Endothelial cell of umbilical vein (primary cell): ENCODE measurements at regions not wholly inside any gene's neighbourhood (a gene's known extent, or its start where the extent isn't known, plus 50 kb on each side); places are given as distances from the start of the nearest gene placed in this dataset.

Experiments
- EZH2 ChIP-seq: IDR thresholded peaks from 2 replicates; pipeline ENCODE4 v1.6.1; 2012; ENCODE audit warnings: borderline replicate concordance, low read depth, mild to moderate bottlenecking, moderate library complexity, low read length, inconsistent platforms; ENCODE audit not compliant: severe bottlenecking
- JUN ChIP-seq: IDR thresholded peaks from 2 replicates; pipeline ENCODE4 v1.6.1; 2011; ENCODE audit warnings: borderline replicate concordance, low read depth; ENCODE audit not compliant: insufficient read length, insufficient read depth
- MAX ChIP-seq: IDR thresholded peaks from 2 replicates; pipeline ENCODE4 v1.6.1; 2011; ENCODE audit not compliant: insufficient read depth, insufficient read length
- MYC ChIP-seq: IDR thresholded peaks from one replicate; pipeline ENCODE4 v1.6.1; 2011; ENCODE audit warnings: mild to moderate bottlenecking, low read depth, low read length
- POLR2A ChIP-seq: IDR thresholded peaks from 2 replicates; pipeline ENCODE4 v1.6.1; 2012; ENCODE audit warnings: low read depth, mild to moderate bottlenecking, control low read depth, low read length
- POLR2AphosphoS5 ChIP-seq: IDR thresholded peaks from 2 replicates; pipeline ENCODE4 v1.6.1; 2012; ENCODE audit warnings: low read depth, mild to moderate bottlenecking, control low read depth, low read length, moderate library complexity; ENCODE audit not compliant: insufficient read depth
- TF ChIP-seq, protein P1 (sequence below), 2 donors: IDR thresholded peaks; 1 replicate in 1 of 2; 2 replicates in 1 of 2; pipeline ENCODE4 v1.5.1; 2011; ENCODE audit warnings: low read length in 2 of 2, mild to moderate bottlenecking in 2 of 2, moderate library complexity in 2 of 2, control low read depth in 1 of 2, inconsistent platforms in 1 of 2, low read depth in 1 of 2; ENCODE audit not compliant: insufficient read depth in 1 of 2; ENCODE audit errors: extremely low read depth in 1 of 2

DNA sequence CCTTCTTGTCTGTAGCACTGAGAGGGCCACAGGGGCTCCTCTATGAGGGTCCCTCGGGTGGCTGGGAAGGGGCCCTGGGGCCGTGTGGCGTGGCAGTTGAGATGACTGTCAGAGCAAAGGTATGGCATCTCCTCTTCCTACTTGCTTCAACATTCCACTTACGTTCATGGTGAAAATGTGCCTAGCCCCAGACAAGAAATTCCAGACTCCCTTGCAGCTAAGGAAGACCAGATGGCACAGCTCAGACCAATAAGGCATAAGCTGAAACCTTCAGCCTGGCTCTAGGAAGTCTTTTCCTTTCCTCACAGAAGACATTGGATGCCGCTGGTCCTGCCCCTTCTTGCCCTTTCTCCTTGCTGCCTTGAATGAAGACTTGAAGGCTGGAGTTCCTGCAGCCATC is 57.4 kb downstream of the ZNF503 start:
- TF ChIP-seq, protein P1, sequence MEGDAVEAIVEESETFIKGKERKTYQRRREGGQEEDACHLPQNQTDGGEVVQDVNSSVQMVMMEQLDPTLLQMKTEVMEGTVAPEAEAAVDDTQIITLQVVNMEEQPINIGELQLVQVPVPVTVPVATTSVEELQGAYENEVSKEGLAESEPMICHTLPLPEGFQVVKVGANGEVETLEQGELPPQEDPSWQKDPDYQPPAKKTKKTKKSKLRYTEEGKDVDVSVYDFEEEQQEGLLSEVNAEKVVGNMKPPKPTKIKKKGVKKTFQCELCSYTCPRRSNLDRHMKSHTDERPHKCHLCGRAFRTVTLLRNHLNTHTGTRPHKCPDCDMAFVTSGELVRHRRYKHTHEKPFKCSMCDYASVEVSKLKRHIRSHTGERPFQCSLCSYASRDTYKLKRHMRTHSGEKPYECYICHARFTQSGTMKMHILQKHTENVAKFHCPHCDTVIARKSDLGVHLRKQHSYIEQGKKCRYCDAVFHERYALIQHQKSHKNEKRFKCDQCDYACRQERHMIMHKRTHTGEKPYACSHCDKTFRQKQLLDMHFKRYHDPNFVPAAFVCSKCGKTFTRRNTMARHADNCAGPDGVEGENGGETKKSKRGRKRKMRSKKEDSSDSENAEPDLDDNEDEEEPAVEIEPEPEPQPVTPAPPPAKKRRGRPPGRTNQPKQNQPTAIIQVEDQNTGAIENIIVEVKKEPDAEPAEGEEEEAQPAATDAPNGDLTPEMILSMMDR (IDR thresholded peaks at IDR 0.05; ENCODE audit: extremely low read depth in 1 of 2, insufficient read depth in 1 of 2, low read depth in 1 of 2, low read length in 2 of 2) = no peak
- TF ChIP-seq MYC (no peak), EZH2 (no peak), POLR2A (no peak), POLR2AphosphoS5 (no peak), JUN (no peak), MAX (no peak)
